ENCODE measurements at regions not wholly inside any gene's neighbourhood (a gene's known extent, or its start where the extent isn't known, plus 50 kb on each side); places are given as distances from the start of the nearest gene placed in this dataset.

- TF ChIP-seq SIN3A (IDR thresholded peaks at IDR 0.05; ENCODE audit: borderline replicate concordance, low read depth, low read length) (no peak), RFX5 (IDR thresholded peaks at IDR 0.05; ENCODE audit: low read length) (no peak), TCF12 (IDR thresholded peaks at IDR 0.05) (no peak)
Measured at GRCh38 chr4:14893713-14894112, 108.6 kb upstream of the CPEB2 start (continued).

GRCh38 chr4:14894392-14895292 lies 107.6 kb upstream of the CPEB2 start:
- no peaks in the 10 kb centered on the region for H3K36me3 ChIP-seq (replicated peaks in 1 of 2; ENCODE audit: control insufficient read depth in 1 of 2, insufficient read depth in 2 of 2, low read length in 1 of 2)
- H3K9me2 ChIP-seq, result no peaks in the 10 kb centered on the region
- H3F3A ChIP-seq (replicated peaks; ENCODE audit: insufficient read depth), result no peaks in the 10 kb centered on the region
- WGBS (ENCODE audit: low lambda C conversion rate), result 13% methylated on average over 1 of the region's 1 CpG
- H3K79me2 ChIP-seq (ENCODE audit: insufficient read depth), result no peaks in the 10 kb centered on the region
- H4K20me1 ChIP-seq (ENCODE audit: insufficient read depth), result no peaks in the 10 kb centered on the region
- H3K4me2 ChIP-seq, result no peak overlapping the region
- no peaks in the 10 kb centered on the region for H3K9me3 ChIP-seq
- ChIA-PET POLR2A (no interaction called here), CTCF (interaction anchor here (1.7 kb wide), 1 partner anchor 8 kb away, joined by 4 read pairs; no protein-coding TSS in a partner anchor)
- H3K27ac ChIP-seq (ENCODE audit: low read depth in 2 of 2, low read length in 1 of 2), result no peak overlapping the region
- no peak overlapping the region for H3K4me3 ChIP-seq (ENCODE audit: low read depth in 2 of 2, low read length in 1 of 2)
- no peak overlapping the region for H2AFZ ChIP-seq (ENCODE audit: low read depth)
- no peak for TF ChIP-seq CTCF (IDR thresholded peaks at IDR 0.05)
- TF ChIP-seq GABPA (IDR thresholded peaks at IDR 0.05; ENCODE audit: low read depth), result no peak
- no peak for TF ChIP-seq MXI1 (IDR thresholded peaks at IDR 0.05; ENCODE audit: low read depth, low read length)
- no peak for TF ChIP-seq TEAD4 (IDR thresholded peaks at IDR 0.05; ENCODE audit: borderline replicate concordance, insufficient read depth)
- no peak for TF ChIP-seq MAX (IDR thresholded peaks at IDR 0.05; ENCODE audit: low read depth)
- no peak for TF ChIP-seq PBX3 (IDR thresholded peaks at IDR 0.05)
- no peak for TF ChIP-seq REST (IDR thresholded peaks at IDR 0.05; ENCODE audit: low read depth, low read length)
- TF ChIP-seq NRF1 (IDR thresholded peaks at IDR 0.05; ENCODE audit: low read depth, low read length), result no peak
- no peak for TF ChIP-seq FOXM1 (IDR thresholded peaks at IDR 0.05; ENCODE audit: low read depth)
- no peak for TF ChIP-seq USF2 (IDR thresholded peaks at IDR 0.05; ENCODE audit: borderline replicate concordance, low read depth, low read length)
- TF ChIP-seq NFIC (IDR thresholded peaks at IDR 0.05; ENCODE audit: borderline replicate concordance), result no peak
- TF ChIP-seq ELF1 (IDR thresholded peaks at IDR 0.05), result no peak
- no peak for TF ChIP-seq RCOR1 (IDR thresholded peaks at IDR 0.05; ENCODE audit: low read length)
- TF ChIP-seq FOSL2 (IDR thresholded peaks at IDR 0.05; ENCODE audit: borderline replicate concordance, low read depth), result no peak
- no peak for TF ChIP-seq CHD2 (IDR thresholded peaks at IDR 0.05; ENCODE audit: low read length, partially characterized antibody)
- TF ChIP-seq RAD21 (IDR thresholded peaks at IDR 0.05; ENCODE audit: low read length), result no peak
- TF ChIP-seq FOXJ3 (CRISPR knock-in tag; IDR thresholded peaks at IDR 0.05), result no peak
- DNase-seq, result no peak
- H3K27me3 ChIP-seq (ENCODE audit: insufficient read depth), result no peaks in the 10 kb centered on the region
- H3K9ac ChIP-seq, result no peak overlapping the region
- no peaks in the 10 kb centered on the region for H3K4me1 ChIP-seq (ENCODE audit: control insufficient read depth in 1 of 2, insufficient read depth in 2 of 2, low read depth in 1 of 2, low read length in 1 of 2)

All from SK-N-SH (cell line).